Endometrium (tissue), 2 donors: ENCODE measurements at regions not wholly inside any gene's neighbourhood (a gene's known extent, or its start where the extent isn't known, plus 50 kb on each side); places are given as distances from the start of the nearest gene placed in this dataset.

Source experiments
- FAIRE-seq: peaks from 2 replicates; lab custom pipeline; 2012; peaks lifted over from hg19 to GRCh38; lab: Jason Lieb, UNC
- donor health status: control.
- donor health status: control.

GRCh38 chr1:195550071-195550862, 1058.0 kb downstream of the KCNT2 start:
- FAIRE-seq, result no peak

- no peak for FAIRE-seq
Measured at GRCh38 chr1:195530961-195531360, 1077.3 kb downstream of the KCNT2 start.

GRCh38 chr1:195529881-195530280, 1078.4 kb downstream of the KCNT2 start:
- no peak for FAIRE-seq

- no peak for FAIRE-seq
Measured at GRCh38 chr1:195520757-195521156, 1087.5 kb downstream of the KCNT2 start.

GRCh38 chr1:195516036-195516435, 1092.2 kb downstream of the KCNT2 start:
- FAIRE-seq, result no peak

- FAIRE-seq, result no peak
Measured at GRCh38 chr1:195511501-195511900, 1096.7 kb downstream of the KCNT2 start.

GRCh38 chr1:195501118-195501517, 1107.1 kb downstream of the KCNT2 start:
- no peak for FAIRE-seq

GRCh38 chr1:195495720-195496635, 1112.3 kb downstream of the KCNT2 start:
- no peak for FAIRE-seq

GRCh38 chr1:195482137-195482536, 1126.1 kb downstream of the KCNT2 start:
- no peak for FAIRE-seq

GRCh38 chr1:195481293-195481692, 1126.9 kb downstream of the KCNT2 start:
- no peak for FAIRE-seq

GRCh38 chr1:195475568-195475967, 1132.7 kb downstream of the KCNT2 start:
- FAIRE-seq, result no peak

GRCh38 chr1:195472291-195472690, 1135.9 kb downstream of the KCNT2 start:
- FAIRE-seq, result no peak

GRCh38 chr1:195466639-195467038, 1141.6 kb downstream of the KCNT2 start:
- no peak for FAIRE-seq

GRCh38 chr1:195462646-195463045, 1145.6 kb downstream of the KCNT2 start:
- no peak for FAIRE-seq

- FAIRE-seq, result no peak
Measured at GRCh38 chr1:195462152-195462551, 1146.1 kb downstream of the KCNT2 start.

- no peak for FAIRE-seq
Measured at GRCh38 chr1:195458365-195458764, 1149.9 kb downstream of the KCNT2 start.

- no peak for FAIRE-seq
Measured at GRCh38 chr1:195450794-195451193, 1157.4 kb downstream of the KCNT2 start.

GRCh38 chr1:195439661-195440060, 1168.6 kb downstream of the KCNT2 start:
- no peak for FAIRE-seq

- FAIRE-seq, result no peak
Measured at GRCh38 chr1:195434566-195435203, 1173.6 kb downstream of the KCNT2 start.

GRCh38 chr1:195430826-195431225, 1177.4 kb downstream of the KCNT2 start:
- FAIRE-seq, result no peak

GRCh38 chr1:195428927-195429326, 1179.3 kb downstream of the KCNT2 start:
- no peak for FAIRE-seq

- FAIRE-seq, result no peak
Measured at GRCh38 chr1:195415584-195415983, 1192.7 kb downstream of the KCNT2 start.

GRCh38 chr1:195394567-195394966, 1213.7 kb downstream of the KCNT2 start:
- FAIRE-seq, result no peak
